Embryonic facial prominence (tissue), 1 donor: ENCODE measurements at regions not wholly inside any gene's neighbourhood (a gene's known extent, or its start where the extent isn't known, plus 50 kb on each side); places are given as distances from the start of the nearest gene placed in this dataset.

Source experiments
- DNase-seq: peaks from one replicate; pipeline ENCODE4 v3.0.0-alpha.2; 2016; ENCODE audit errors: extremely low spot score

DNA sequence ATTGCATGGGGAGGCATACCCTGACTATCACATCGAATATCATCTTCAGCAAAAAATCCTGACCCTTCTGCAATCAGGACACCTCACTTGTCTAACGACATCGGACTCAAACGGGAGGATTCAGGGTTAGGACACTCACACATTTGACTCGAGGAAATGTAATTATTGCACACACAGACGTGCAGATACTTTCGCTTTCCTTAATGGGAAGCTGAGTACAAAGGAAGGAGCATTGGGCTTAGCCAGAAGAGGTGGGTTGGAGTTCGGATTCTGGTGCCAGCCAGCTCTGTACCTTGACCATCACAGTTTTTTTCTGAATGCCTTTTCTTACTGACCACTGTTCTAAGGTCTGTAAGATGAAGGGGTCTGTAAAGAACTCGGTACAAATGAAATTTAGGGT lies 260.4 kb downstream of the GALC start:
- DNase-seq, result no peak

DNA sequence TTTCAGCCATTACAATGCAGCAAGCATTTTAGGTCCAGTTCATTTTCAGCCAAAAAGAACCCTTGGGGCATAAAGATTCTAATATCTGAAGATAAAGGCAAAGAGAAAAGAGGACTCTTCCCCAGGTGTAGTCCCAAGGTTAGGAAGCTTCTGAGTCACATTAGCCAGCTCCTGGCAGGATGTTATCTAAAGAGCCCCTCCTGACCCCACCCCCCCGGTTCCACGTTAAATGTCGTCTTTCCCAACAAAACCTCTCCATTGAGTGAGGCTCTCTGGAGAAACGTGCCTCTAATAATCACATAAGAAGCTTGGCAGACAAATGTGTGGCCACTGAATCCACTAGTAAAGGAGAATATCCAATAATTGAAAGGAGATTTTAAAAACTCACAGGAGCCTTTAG lies 267.7 kb downstream of the GALC start:
- no peak for DNase-seq

DNA sequence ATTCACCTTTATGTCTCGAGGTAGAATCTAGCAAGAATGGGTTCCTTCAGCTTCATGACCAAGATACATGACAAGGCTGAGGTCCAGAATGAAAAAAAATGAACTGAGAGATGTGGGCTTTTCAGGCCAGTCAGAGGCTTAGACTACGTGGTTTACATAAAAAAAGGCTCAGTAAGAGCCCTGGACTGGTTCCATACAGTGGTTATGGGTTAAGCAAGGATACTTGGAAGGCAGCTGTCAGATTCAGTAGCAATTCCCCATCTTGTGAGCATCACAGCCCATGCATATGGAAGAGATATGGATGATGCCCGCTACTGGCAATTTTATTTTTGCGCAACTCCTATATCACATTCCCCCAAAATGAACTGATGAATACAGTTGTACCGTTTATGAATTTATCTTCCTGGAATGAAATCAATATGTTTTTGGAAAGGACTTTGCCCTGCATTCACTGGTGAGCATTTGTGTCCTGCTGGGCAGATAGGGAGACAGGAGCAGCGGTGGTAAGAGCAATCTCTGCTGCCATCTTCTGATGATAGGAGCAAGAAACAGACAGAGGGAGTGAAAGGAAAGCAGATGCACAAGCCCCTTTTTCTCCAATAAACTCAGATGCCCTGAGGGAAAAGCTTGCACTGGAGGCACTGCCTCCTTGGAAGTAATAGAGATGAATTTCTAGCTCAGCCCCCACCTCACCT lies 280.4 kb downstream of the GALC start:
- DNase-seq, result peak; percentile 56

DNA sequence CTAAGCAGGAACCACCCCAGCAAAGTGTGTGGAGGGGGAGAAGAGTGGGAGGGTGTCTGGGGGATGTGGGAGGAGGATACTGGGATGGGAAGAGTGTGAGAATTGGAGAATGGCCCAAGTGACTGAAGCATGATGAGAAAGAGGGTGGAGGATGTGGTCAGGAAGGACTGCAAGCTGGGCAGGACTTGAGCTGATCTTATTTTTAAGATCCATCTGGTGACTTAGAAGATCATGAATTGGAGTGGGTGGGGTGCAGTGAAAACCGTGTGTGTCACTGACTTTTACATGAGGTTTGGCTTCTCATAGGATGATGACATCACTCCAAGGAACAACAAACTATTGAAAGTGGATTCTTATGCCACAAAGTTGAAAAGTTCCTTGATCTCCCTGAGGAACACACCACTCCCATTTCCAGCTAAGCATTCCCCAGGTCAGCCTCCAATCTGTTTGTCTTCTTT lies 287.5 kb downstream of the GALC start:
- DNase-seq, result no peak

DNA sequence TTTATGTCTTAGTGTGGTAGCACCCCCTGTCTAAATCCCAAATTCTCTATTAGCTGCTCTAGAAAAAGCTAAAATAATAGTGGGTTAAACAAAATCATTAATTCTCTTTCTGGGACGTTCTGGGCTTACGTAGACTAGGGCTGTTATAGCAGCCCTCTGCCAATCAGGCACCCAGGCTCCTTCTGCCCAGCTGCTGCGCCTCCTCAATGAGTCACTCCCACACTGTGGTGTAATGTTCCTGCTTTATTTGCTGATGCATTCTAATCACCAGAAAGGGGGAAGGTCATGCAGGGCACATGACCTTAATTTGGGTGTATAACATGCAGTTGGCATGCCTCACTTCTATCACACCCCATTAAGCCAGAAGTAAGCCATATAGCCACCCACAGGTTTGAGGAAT lies 294.5 kb downstream of the GALC start:
- DNase-seq, result no peak

DNA sequence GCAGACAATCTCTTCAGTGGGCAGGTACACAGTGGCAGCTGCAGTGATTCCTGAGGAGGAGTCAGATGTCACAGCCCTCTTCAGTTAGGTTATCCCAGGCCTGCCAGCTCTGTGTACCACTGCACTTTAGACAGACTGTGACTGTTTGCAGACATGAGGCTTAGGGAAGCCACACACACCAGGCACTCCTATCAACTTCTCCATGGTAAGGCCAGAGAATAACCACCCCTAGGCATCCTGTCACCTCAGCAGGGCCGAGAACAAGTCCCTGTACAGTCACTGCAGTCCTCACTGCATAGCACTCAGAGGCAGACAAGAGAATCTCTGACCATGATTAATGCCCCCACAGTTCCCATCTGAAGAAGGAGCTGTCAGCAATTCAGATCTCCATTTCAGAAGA lies 296.5 kb downstream of the GALC start:
- DNase-seq, result no peak

DNA sequence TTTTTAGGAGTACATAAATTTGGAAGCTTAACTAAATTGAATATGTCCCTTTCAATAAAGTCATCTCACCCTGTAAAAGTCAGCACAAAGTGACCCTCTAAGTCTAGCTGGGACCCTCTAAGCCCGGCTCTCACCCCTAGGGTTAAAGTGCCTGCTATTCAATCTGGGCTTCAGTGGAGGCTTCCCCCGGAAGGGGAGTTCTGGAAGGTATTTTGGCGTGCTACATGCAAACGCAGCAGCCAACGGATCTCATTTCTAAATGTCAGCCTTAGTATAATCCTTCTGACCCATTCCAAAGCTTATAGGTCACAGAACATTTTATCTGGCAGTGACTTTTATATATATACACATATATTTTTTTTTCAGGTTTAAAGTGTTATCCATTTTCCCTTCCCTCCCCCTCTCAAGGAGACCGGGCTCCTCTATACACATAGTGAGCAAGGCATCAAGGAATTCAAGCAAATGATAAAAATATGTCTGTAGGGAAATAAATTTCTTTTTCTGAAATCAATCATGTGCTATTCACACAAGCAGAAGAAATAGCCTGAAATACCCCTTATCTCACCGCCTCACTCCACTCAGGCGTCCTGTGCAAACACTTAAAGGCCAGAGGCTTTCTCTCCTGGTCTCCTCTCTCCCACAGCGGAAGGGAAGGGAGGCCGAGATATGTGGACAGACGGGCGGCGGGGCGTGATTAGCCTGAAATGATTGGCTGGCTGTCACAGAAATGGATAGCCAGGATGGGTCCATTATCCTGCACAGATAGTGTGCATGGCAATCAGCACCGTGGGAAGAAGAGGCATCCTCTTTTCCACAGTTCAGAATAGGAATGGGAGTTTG lies 301.7 kb downstream of the GALC start:
- peak; percentile 76 for DNase-seq

DNA sequence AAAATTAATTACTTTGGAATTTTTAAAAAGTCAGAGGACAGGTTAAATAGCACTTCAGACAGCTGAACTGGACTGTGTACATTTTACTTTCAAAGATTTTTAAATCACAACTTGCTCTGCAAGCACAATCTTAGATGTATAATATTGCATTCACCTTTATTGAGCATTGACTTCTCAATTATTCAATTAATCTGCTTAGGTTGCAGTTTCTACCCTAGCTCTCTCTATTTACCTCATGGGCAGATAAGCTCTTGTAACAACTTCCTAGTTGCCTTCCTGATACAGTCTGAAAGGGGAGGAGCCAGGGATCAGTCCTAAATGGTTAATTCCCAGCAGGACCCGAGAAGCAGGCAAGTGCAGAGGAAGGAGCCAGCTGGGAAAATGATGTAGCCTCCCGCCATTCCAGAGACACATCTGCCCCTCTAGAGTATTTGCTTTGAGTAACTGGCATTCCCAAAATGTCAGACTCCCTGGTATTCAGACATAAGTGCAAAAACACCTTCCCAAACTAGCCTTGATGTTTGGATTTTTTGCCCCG lies 302.8 kb downstream of the GALC start:
- DNase-seq, result no peak

DNA sequence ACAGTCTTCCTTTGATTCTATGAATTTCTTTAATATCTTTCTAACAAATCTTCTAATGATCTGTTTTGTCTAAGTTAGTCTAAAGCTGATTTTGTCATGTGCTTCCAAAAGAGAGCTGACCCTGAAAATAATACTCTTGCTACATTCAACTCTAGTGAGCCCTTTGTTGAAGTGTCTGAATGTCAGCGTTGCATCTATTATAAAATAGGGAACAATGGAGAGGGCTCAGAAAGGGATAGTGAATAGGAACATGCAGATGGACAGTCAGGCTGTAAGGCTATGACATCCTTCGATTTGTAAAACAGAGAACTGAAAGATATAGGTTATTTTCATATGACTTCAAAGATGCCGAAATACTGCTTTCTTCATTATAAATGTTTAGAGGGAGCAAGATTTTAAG lies 304.5 kb downstream of the GALC start:
- DNase-seq, result no peak

DNA sequence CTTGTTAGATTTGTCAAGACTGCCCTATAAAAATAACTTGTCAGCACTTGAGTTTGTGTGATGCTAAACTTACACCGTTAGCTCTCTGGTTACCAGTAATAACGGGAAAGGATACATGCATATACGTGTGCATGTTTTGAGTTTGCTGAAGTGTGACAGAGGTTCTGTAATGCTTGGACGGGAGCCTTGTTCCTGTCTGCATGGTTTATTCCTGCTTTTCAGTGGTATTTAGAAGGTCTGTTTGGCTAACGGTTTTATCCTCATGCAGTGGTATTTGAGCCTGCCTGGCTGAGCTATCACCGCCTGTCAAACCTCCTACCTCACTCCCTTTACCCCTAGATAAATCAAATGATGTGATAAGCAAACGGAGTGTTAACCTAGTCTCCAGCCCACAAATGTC lies 305.6 kb downstream of the GALC start:
- DNase-seq, result peak; percentile 9

DNA sequence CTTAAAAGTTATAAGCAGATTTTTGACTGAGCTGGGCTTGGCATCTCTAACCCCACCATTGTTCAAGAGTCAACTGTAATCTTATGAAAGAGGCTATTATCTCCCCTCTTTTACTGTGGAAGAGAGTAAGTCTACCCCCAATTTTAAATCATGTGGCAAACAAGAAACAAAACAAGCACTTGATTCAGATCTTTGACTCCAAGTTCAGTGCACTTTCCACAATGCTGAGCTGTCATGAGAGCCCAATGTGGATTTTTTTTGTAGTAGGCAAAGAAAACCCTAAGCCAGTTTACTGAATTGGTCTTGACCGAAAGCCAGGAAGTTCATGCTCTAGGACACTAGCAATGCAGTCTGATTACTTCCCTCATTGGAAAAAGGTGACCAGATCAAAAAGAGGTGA lies 306.2 kb downstream of the GALC start:
- no peak for DNase-seq

DNA sequence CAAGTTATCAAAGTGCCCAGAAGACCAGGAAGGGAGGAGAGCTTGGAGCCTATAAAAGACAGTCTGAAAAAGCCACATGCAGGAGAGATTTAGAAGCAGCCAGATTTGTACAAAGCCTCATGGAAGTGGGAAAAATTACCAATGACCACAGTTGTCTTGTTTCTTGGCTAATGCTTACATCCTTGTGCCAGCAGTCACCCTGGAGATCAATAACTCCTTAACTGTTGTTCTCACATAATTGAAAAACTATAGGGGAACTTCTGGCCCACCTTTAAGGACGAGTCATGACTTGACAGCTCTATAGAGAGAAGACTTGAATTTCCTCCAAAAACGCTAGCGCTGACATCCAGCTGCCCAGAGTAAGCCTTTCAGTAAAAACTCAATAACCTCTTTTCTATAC lies 313.1 kb downstream of the GALC start:
- DNase-seq, result no peak

DNA sequence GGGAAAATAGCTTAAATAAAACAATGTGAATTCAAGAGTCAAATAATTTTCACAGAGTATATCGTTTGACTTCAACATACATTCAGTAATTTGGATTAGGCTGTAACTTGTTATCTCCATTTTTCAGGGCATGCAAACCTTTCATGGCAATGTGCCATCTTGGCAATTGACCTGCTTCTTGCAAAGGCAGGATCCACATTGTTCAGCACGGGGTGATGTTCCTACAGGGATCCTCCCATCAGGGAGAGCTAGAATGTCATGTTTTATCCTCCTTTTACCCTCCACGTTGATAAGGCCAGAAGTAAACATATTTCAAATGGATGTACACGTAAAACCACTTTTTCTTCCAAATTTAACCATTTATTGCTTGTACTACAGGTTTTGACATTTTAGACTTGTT lies 314.4 kb downstream of the GALC start:
- no peak for DNase-seq

DNA sequence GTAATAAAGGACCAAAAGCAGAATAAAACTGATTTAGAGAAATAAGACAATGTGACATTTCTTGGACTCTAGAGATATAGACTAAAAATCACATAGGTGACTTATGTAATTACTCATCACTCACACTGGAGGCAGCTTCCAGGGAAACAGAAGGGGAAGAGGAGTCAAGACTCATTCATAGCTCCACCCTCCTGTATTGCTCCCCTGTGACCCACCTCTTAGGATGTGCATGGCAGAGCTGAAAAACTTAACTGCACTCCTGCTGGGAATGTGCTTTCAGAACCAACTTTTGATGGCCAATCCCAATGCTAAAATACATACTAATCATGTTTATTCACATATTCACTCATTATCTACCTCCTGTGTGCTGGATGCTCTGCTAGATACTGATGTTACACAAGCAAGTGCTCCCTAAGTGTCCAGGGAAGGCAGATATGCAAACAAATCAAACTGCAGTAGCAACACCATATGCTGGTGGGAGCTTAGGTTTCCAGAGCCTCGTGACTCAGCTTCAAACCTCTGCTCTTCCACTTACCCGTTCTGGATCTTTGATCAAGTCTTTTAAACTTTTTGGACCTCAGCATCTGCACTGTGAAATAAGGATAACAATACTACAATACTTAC lies 316.1 kb downstream of the GALC start:
- no peak for DNase-seq

DNA sequence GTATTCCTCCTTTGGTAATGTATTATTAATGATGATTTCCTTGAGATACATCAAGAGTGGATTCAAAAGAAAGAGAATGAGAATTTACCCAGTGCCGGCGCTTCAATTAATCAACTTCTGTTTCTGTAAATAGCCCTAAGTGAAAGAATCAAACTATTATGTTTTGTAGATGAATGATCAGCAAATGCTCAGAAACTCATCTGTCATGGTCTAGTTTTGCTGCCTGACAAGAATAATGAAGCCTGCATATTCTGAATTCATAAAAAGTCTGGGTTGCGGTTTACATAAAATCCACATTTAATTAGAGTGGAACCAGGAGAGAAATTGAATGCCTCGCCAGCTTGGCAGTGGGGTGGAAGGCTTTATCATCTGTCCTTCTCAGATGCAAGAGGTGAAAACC lies 325.3 kb downstream of the GALC start:
- no peak for DNase-seq

DNA sequence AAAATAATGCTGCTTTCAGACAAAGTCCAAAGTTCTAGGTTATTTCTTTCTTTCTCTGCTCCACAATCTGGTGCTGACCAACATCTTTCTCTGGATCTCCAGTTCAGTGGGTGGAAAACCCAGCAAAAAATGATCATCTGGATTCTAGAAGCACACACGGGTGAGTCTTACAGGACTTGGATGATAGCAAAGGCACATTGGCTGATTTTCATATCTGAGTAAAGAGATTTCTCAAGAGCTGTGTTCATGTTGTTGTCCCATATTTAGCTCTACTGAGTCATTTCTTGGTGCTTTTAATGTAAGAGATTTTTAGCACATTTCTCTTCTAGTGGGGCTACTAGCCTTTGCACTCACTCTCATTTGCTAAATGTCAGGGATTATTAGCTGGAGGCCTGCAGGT lies 336.7 kb downstream of the GALC start:
- DNase-seq, result no peak

DNA sequence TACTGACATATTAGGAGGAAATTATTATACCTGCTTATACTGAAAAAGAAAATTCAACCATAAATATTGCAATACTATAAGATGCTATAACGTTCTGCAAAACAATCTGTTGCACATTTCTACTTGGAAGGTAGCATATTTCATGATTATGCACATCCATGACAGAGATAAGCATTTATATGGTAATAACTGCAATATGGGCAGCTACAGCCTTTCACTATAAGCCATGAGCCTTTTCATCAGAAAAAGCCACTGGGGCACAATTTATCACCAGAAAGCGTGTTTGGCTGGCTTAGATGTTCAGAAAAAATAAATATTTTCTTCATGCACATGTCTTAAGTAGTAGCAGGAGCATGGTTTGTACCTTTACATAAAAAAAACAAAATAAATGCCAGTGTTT lies 340.7 kb downstream of the GALC start:
- DNase-seq, result no peak

DNA sequence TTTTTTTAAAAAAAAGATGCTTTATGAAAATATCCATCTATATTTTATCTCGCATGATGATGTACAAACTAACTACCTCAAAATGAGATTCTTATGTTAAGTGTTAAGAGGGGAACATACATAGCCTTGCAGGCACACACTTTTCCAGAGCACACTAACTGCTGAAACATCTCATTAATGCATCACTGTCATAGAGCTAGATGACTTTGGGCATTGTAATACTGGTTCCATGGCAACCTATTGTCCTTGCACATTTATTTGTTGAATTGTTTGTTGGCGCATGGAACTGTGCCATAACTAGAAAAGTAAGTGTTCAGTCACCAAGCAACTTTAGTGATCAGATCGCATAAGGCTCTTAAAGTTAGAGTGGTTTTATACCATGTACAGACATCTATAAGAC lies 348.3 kb downstream of the GALC start:
- no peak for DNase-seq

DNA sequence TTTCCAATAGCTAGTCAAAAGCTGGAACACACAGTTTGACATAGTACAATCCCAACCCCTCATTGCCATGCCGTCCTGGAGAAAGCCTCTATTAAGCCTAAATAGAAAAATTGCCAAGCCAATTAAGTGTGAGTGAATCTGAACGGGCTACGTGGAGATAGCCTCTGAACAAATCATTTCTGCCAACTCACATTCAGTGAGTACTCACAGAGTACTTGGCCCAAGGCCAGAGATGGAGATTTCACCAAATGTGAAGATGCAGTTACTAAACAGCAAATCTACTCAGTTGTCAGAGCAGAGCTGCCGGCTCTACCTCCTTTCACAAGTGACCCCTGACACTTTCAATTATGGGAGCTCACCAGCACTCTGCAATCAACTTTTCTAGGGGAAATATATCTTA lies 350.0 kb downstream of the GALC start:
- DNase-seq, result no peak

DNA sequence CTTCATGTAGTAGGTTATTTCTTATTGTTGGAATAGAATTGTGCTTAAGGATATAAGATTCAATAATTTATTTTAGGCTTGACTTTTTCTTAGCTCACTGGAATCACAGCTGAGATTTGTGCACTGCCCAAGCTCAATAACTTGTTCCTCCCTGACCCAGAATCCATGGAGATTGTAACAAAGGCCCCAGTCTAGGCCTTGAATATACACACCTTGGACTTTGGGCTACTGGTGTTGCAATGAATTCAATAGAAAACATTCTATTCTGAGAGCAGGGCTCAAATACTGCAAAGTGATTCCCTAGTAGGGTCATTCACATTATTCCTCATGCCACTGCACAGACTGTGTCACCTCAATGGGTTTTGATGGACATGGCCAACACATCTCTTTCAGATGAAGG lies 352.4 kb downstream of the GALC start:
- no peak for DNase-seq

DNA sequence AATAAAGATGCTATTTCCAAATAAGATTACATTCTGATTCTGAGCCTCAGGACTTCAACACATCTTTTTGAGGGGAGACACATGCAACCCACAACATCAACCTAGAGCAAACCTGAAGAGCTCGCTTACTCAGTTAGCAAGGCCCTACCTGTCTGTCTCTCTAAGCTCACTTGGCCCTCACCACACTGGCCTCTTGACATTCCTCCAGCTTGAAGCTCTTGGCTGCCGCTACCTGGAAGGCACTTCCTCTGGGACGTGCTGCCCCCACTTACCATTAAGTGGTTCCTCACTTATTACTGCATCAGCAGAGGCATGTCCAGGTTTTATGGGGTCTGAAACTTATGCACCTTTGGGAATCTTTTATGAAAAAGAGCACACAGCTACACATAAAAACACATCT lies 354.8 kb downstream of the GALC start:
- DNase-seq, result no peak

DNA sequence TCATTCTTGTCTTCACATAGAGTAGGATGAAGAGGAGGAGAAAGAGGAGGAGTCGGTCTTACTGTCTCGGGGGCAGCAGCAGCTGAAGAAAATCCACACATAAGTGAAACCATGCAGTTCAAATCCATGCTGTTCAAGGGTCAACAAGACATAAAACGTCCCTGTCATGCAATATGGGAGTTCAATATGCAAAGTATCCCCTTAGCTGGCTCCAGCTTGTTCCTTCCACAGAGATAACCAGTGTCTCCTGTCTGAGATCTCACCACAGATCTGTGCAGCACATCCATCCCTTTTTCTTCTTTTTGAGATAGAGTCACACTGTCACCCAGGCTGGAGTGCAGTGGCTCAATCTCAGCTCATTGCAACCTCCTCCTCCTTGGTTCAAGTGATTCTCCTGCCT lies 357.5 kb downstream of the GALC start:
- DNase-seq, result no peak

DNA sequence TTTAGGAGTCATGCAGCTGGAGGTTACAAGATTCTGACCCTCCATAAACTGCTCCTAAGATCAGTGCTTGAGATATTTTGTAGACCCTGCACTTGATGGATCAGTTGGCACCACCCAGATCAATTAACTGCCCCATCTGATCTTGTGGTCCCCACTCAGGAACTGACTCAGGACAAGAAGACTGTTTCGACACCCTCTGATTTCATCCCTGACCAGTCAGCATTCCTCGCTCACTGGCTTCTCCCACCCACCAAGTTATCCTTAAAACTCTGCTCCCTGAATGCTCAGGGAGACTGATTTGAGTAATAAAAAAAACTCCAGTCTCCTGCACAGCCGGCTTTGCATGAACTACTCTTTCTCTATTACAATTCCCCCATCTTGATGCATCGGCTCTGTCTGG lies 360.2 kb downstream of the GALC start:
- DNase-seq, result no peak
